Endothelial cell (in vitro differentiated cells): ENCODE measurements at regions not wholly inside any gene's neighbourhood (a gene's known extent, or its start where the extent isn't known, plus 50 kb on each side); places are given as distances from the start of the nearest gene placed in this dataset.

ENCODE experiments used
- DNase-seq: peaks from one replicate; pipeline ENCODE4 v3.0.0; 2021; ENCODE audit warnings: low spot score
- H3K27ac Mint-ChIP-seq: one replicate; pipeline ENCODE4 v1.8.0; 2021; ENCODE audit warnings: mixed read lengths, inconsistent platforms; ENCODE audit not compliant: unreplicated experiment
- H3K27me3 Mint-ChIP-seq: one replicate; pipeline ENCODE4 v1.8.0; 2021; ENCODE audit warnings: mild to moderate bottlenecking, moderate library complexity, mixed read lengths, inconsistent platforms; ENCODE audit not compliant: unreplicated experiment
- H3K36me3 Mint-ChIP-seq: one replicate; pipeline ENCODE4 v1.8.0; 2021; ENCODE audit warnings: mild to moderate bottlenecking, low read depth, mixed read lengths, inconsistent platforms; ENCODE audit not compliant: unreplicated experiment
- H3K4me1 Mint-ChIP-seq: one replicate; pipeline ENCODE4 v1.8.0; 2021; ENCODE audit warnings: mild to moderate bottlenecking, mixed read lengths, inconsistent platforms; ENCODE audit not compliant: unreplicated experiment
- H3K4me3 Mint-ChIP-seq: one replicate; pipeline ENCODE4 v1.8.0; 2021; ENCODE audit warnings: mild to moderate bottlenecking, mixed read lengths, inconsistent platforms; ENCODE audit not compliant: unreplicated experiment
- H3K9me3 Mint-ChIP-seq: one replicate; pipeline ENCODE4 v1.8.0; 2021; ENCODE audit warnings: mixed read lengths, inconsistent platforms; ENCODE audit not compliant: unreplicated experiment
- TF ChIP-seq, protein P1 (sequence below): fragments of 200-600 bp; sonication (generic); IDR thresholded peaks from one replicate; pipeline ENCODE4 v1.5.0; 2021; ENCODE audit warnings: antibody characterized with exemption; ENCODE audit not compliant: unreplicated experiment

DNA sequence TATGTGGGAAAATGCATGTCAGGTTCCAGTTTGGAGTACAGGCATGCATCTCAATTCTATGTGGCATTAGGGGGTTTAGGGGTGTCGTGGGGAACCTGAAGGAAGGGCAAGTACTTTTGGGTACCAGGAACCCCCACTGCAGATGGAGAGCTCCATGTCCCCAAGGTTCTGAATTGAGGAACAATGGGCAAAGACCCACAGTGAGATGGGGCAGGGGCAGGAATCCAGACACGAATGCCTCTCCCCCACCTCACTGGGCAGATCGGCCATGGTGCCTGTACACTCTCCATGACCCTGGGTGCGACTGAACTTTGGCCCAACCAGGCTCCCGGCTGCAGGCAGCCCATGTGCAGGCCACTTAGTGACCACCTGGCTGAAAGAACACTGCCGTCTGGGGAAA is 209.3 kb downstream of the HAUS1 start:
- H3K27ac Mint-ChIP-seq = no peak overlapping the region
- DNase-seq = no peak

DNA sequence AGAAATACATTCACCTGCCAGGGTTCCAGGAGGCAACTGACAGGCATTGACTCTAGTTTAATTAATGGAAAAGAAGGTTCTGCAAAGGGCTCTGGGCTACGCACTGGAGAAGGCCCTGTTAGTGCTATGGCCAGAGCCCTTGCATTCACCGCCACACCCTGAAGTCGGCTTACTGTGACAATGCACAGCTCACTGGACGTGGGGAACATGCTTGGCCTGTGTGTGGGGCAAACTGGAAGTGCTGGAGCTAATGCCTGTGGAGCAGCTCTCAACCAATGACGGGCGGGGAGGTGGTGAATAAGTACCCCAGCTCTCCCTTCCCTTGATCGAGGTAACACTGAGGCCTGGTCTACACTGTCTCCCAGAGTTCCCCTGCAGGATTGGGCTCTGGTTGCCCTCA is 209.8 kb downstream of the HAUS1 start:
- no peak for DNase-seq
- no peaks in the 10 kb centered on the region for H3K9me3 Mint-ChIP-seq
- H3K36me3 Mint-ChIP-seq = no peaks in the 10 kb centered on the region
- no peak overlapping the region for H3K27ac Mint-ChIP-seq
- H3K4me3 Mint-ChIP-seq = no peak overlapping the region
- H3K27me3 Mint-ChIP-seq = peaks cover 7% of the 10 kb centered on the region
- H3K4me1 Mint-ChIP-seq = peaks cover 10% of the 10 kb centered on the region
- TF ChIP-seq, protein P1, sequence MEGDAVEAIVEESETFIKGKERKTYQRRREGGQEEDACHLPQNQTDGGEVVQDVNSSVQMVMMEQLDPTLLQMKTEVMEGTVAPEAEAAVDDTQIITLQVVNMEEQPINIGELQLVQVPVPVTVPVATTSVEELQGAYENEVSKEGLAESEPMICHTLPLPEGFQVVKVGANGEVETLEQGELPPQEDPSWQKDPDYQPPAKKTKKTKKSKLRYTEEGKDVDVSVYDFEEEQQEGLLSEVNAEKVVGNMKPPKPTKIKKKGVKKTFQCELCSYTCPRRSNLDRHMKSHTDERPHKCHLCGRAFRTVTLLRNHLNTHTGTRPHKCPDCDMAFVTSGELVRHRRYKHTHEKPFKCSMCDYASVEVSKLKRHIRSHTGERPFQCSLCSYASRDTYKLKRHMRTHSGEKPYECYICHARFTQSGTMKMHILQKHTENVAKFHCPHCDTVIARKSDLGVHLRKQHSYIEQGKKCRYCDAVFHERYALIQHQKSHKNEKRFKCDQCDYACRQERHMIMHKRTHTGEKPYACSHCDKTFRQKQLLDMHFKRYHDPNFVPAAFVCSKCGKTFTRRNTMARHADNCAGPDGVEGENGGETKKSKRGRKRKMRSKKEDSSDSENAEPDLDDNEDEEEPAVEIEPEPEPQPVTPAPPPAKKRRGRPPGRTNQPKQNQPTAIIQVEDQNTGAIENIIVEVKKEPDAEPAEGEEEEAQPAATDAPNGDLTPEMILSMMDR = no peak

More for the DNA sequence above, 209.3 kb downstream of the HAUS1 start:
- peaks cover 10% of the 10 kb centered on the region for H3K4me1 Mint-ChIP-seq
- no peaks in the 10 kb centered on the region for H3K36me3 Mint-ChIP-seq
- TF ChIP-seq, protein P1 = no peak
- no peak overlapping the region for H3K4me3 Mint-ChIP-seq
- H3K27me3 Mint-ChIP-seq = peaks cover 7% of the 10 kb centered on the region
- H3K9me3 Mint-ChIP-seq = no peaks in the 10 kb centered on the region

DNA sequence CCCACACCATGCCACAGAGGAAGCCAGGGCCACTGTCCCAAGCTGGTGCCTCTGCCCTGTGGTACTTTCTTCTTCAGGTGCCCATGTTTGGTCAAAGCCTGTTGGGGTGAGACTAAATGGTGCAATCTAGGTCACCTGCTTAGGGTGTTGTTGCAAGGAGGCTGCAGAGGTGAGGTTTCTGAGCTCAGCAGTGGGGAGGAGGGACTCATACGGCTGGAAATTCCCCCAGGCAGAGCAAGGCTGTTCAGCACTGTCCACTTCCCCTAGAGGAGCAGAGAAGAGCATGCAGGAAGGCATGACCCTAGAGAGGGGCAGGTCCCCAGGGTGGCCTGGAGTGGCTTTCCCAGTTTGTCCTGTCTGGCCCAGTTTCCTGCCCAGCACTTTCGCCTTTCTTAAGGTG is 211.0 kb downstream of the HAUS1 start:
- Mint-ChIP-seq H3K9me3 (no peaks in the 10 kb centered on the region), H3K4me1 (peaks cover 10% of the 10 kb centered on the region), H3K27ac (no peak overlapping the region), H3K4me3 (no peak overlapping the region), H3K27me3 (peaks cover 7% of the 10 kb centered on the region), H3K36me3 (no peaks in the 10 kb centered on the region)
- no peak for DNase-seq
- TF ChIP-seq, protein P1 = no peak

DNA sequence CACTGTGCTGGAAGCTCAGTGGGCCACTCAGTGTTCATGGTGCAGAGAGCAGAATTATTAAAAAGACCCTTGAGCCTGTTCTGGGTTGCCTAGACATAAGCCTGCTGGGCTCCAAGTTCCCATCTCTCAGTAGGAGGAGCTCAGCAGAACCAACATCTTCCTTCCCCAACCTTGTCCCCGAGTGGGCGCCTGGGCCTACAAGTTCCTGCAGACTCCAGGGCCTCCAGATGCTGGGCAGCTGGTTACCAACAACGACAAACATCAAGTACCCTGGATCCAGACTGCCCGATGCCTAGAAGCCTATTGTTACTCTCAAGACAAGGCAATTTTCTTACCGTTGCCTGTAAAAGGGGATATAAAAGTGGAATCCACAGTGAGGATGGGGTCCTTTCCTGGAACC is 214.2 kb downstream of the HAUS1 start:
- Mint-ChIP-seq H3K4me3 (no peak overlapping the region), H3K27ac (no peak overlapping the region), H3K36me3 (no peaks in the 10 kb centered on the region), H3K9me3 (no peaks in the 10 kb centered on the region), H3K27me3 (peaks cover 4% of the 10 kb centered on the region), H3K4me1 (peaks cover 10% of the 10 kb centered on the region)
- TF ChIP-seq, protein P1 = no peak
- no peak for DNase-seq

DNA sequence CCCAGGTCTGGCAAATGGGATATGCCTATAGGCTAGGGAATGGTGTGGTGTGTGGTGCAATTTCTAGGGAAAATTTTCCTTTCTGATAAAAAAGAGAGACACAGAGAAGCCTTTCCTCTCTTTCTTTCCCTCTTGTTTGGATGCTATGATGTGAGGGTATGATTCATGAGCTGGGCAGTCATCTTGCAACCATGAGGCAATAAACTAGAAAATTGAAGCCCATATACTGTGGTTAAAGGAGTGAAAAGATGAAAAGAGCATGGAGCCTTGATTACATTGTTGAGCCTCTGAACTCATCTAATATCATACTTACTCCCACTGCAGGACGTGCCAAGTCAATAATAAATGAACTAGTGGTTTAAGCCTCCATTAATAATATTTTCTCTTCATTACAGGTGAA is 215.6 kb downstream of the HAUS1 start:
- no peak overlapping the region for H3K4me3 Mint-ChIP-seq
- no peak overlapping the region for H3K27ac Mint-ChIP-seq
- DNase-seq = no peak
- peaks cover 3% of the 10 kb centered on the region for H3K27me3 Mint-ChIP-seq
- TF ChIP-seq, protein P1 = no peak
- H3K4me1 Mint-ChIP-seq = peaks cover 12% of the 10 kb centered on the region
- no peaks in the 10 kb centered on the region for H3K9me3 Mint-ChIP-seq
- no peaks in the 10 kb centered on the region for H3K36me3 Mint-ChIP-seq
